Caco-2 (cell line): ENCODE measurements at regions not wholly inside any gene's neighbourhood (a gene's known extent, or its start where the extent isn't known, plus 50 kb on each side); places are given as distances from the start of the nearest gene placed in this dataset.

Source experiments
- BruUV-seq: library from RNA; stranded (reverse); fragments of 400-500 nt; replicated peaks from 2 replicates; lab custom pipeline; 2021; lab: Mats Ljungman, UMichigan
- CTCF ChIA-PET: fragments of 300-600 bp; sonication (Branson Sonifier 250); formaldehyde crosslinking; loops from one replicate; lab custom pipeline; 2022; ENCODE audit warnings: antibody characterized with exemption; lab: Charles Lee
- POLR2A ChIA-PET: fragments of 300-600 bp; sonication (Branson Sonifier 250); formaldehyde crosslinking; loops from one replicate; lab custom pipeline; 2022; ENCODE audit warnings: antibody characterized with exemption; lab: Charles Lee
- DNase-seq, 2 experiments: peaks; one replicate each; pipeline versions ENCODE4 v3.0.0 to v3.0.0-alpha.2; 2020 to 2022
- H3K27me3 ChIP-seq: replicated peaks from 2 replicates; pipeline ENCODE4 v1.6.0; 2011; ENCODE audit warnings: low read length; ENCODE audit not compliant: control insufficient read depth, insufficient read depth
- H3K36me3 ChIP-seq: 2 replicates; pipeline ENCODE4 v1.5.1; 2011; ENCODE audit warnings: low read length; ENCODE audit not compliant: control insufficient read depth, insufficient read depth
- H3K4me1 ChIP-seq: fragments of 250-450 bp; sonication (Bioruptor Pico); 2 replicates; pipeline ENCODE4 v1.5.1; 2020; ENCODE audit warnings: mild to moderate bottlenecking
- H3K4me3 ChIP-seq: 2 replicates; pipeline ENCODE4 v1.5.1; 2011; ENCODE audit warnings: low read depth, mild to moderate bottlenecking, control low read depth, low read length
- H3K9me3 ChIP-seq: fragments of 250-450 bp; sonication (Bioruptor Pico); 2 replicates; pipeline ENCODE4 v1.5.1; 2020; ENCODE audit warnings: mild to moderate bottlenecking, moderate library complexity
- H3K27ac Mint-ChIP-seq: one replicate; pipeline ENCODE4 v1.8.0; 2022; ENCODE audit warnings: mixed read lengths; ENCODE audit not compliant: unreplicated experiment
- H3K27me3 Mint-ChIP-seq: one replicate; pipeline ENCODE4 v1.8.0; 2022; ENCODE audit warnings: mixed read lengths; ENCODE audit not compliant: insufficient read depth, unreplicated experiment
- H3K36me3 Mint-ChIP-seq: one replicate; pipeline ENCODE4 v1.8.0; 2022; ENCODE audit warnings: mild to moderate bottlenecking, mixed read lengths; ENCODE audit not compliant: insufficient read depth, unreplicated experiment
- H3K4me1 Mint-ChIP-seq: one replicate; pipeline ENCODE4 v1.8.0; 2022; ENCODE audit warnings: low read depth, mixed read lengths; ENCODE audit not compliant: unreplicated experiment
- H3K4me3 Mint-ChIP-seq: one replicate; pipeline ENCODE4 v1.8.0; 2022; ENCODE audit warnings: mild to moderate bottlenecking, moderate library complexity, mixed read lengths; ENCODE audit not compliant: unreplicated experiment
- H3K9me3 Mint-ChIP-seq: one replicate; pipeline ENCODE4 v1.8.0; 2022; ENCODE audit warnings: mixed read lengths; ENCODE audit not compliant: unreplicated experiment
- intact Hi-C: fragments of 100-400 bp; cut with micrococcal nuclease; formaldehyde crosslinking; loops from one replicate; pipeline ENCODE4 v1.10.0; 2022; ENCODE audit not compliant: unreplicated experiment
- TF ChIP-seq, protein P1 (sequence below), 2 experiments: fragments of 200-600 bp in 1 of 2; IDR thresholded peaks; 1 replicate in 1 of 2; 2 replicates in 1 of 2; pipeline versions ENCODE4 v1.5.1 to v1.8.0; 2011 to 2022; ENCODE audit warnings: antibody characterized with exemption in 1 of 2, control low read depth in 1 of 2, inconsistent platforms in 1 of 2, low read depth in 1 of 2, low read length in 1 of 2, mild to moderate bottlenecking in 1 of 2, moderate library complexity in 1 of 2; ENCODE audit not compliant: insufficient read depth in 1 of 2, severe bottlenecking in 1 of 2, unreplicated experiment in 1 of 2

DNA sequence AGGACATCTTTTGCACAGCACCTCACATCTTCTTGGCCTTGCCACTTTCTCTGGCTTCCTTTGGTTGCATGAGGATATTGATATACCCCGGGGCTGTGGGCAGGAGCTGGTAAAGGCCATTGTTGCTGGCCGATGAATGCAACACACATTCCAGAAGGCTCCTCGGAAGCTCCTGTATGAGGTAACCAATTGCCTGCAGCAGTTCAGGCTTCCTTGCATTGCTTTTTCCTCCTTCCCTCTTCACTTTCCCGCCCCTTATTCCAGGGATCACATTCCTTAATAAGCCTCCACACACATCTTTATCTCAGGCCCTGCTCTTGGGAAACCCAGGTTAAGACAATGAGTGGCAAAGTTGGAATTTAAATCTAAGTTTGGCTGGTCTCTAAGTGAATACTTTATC lies 505.4 kb upstream of the CLINT1 start:
- H3K4me1 ChIP-seq, result peaks cover 14% of the 10 kb centered on the region
- H3K27me3 ChIP-seq, result no peaks in the 10 kb centered on the region
- no peaks in the 10 kb centered on the region for H3K36me3 ChIP-seq
- intact Hi-C loops, result no loop called here
- Mint-ChIP-seq H3K4me3 (no peak overlapping the region), H3K36me3 (no peaks in the 10 kb centered on the region), H3K27me3 (peaks cover 2% of the 10 kb centered on the region), H3K9me3 (no peaks in the 10 kb centered on the region), H3K27ac (no peak overlapping the region), H3K4me1 (peaks cover 6% of the 10 kb centered on the region)
- DNase-seq, result peak; percentile 48 to 68
- ChIA-PET POLR2A (no interaction called here), CTCF (interaction anchor here (0.6 kb wide), 1 partner anchor 1456 kb away, joined by 3 read pairs; no protein-coding TSS in a partner anchor)
- no peak overlapping the region for H3K4me3 ChIP-seq
- TF ChIP-seq, protein P1, sequence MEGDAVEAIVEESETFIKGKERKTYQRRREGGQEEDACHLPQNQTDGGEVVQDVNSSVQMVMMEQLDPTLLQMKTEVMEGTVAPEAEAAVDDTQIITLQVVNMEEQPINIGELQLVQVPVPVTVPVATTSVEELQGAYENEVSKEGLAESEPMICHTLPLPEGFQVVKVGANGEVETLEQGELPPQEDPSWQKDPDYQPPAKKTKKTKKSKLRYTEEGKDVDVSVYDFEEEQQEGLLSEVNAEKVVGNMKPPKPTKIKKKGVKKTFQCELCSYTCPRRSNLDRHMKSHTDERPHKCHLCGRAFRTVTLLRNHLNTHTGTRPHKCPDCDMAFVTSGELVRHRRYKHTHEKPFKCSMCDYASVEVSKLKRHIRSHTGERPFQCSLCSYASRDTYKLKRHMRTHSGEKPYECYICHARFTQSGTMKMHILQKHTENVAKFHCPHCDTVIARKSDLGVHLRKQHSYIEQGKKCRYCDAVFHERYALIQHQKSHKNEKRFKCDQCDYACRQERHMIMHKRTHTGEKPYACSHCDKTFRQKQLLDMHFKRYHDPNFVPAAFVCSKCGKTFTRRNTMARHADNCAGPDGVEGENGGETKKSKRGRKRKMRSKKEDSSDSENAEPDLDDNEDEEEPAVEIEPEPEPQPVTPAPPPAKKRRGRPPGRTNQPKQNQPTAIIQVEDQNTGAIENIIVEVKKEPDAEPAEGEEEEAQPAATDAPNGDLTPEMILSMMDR (IDR thresholded peaks at IDR 0.05; ENCODE audit: insufficient read depth in 1 of 2, low read depth in 1 of 2, low read length in 1 of 2, severe bottlenecking in 1 of 2, unreplicated experiment in 1 of 2), result no peak
- H3K9me3 ChIP-seq, result no peaks in the 10 kb centered on the region
- no TSS peak for BruUV-seq

DNA sequence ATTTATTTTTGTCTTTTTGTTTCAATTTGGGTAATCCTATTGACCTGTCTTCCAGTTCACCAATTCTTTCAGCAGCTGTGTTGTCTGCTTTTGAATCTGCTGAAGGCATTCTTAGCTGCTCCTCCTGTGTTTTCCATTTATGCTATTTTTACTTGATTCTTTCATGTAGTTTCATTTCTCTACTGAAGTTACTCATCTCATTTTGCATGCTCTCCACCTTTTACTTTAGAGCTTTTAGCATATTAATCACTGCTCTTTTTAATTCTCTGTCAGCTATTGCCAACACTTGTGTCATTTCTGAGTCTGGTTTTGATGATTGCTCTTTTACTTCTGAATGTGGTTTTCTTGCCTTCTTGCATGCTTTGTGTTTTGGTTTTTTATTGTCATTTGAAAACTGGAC lies 496.0 kb upstream of the CLINT1 start:
- Histone ChIP-seq H3K4me1 (no peaks in the 10 kb centered on the region), H3K9me3 (no peaks in the 10 kb centered on the region), H3K27me3 (no peaks in the 10 kb centered on the region), H3K4me3 (no peak overlapping the region), H3K36me3 (no peaks in the 10 kb centered on the region)
- no peak for DNase-seq
- CTCF ChIA-PET, result no interaction called here
- Mint-ChIP-seq H3K27ac (no peak overlapping the region), H3K27me3 (peaks cover 15% of the 10 kb centered on the region), H3K4me3 (no peak overlapping the region), H3K36me3 (no peaks in the 10 kb centered on the region), H3K9me3 (no peaks in the 10 kb centered on the region), H3K4me1 (no peaks in the 10 kb centered on the region)
- BruUV-seq, result no TSS peak
- POLR2A ChIA-PET, result no interaction called here
- intact Hi-C loops, result no loop called here
- TF ChIP-seq, protein P1 (IDR thresholded peaks at IDR 0.05; ENCODE audit: insufficient read depth in 1 of 2, low read depth in 1 of 2, low read length in 1 of 2, severe bottlenecking in 1 of 2, unreplicated experiment in 1 of 2), result no peak

DNA sequence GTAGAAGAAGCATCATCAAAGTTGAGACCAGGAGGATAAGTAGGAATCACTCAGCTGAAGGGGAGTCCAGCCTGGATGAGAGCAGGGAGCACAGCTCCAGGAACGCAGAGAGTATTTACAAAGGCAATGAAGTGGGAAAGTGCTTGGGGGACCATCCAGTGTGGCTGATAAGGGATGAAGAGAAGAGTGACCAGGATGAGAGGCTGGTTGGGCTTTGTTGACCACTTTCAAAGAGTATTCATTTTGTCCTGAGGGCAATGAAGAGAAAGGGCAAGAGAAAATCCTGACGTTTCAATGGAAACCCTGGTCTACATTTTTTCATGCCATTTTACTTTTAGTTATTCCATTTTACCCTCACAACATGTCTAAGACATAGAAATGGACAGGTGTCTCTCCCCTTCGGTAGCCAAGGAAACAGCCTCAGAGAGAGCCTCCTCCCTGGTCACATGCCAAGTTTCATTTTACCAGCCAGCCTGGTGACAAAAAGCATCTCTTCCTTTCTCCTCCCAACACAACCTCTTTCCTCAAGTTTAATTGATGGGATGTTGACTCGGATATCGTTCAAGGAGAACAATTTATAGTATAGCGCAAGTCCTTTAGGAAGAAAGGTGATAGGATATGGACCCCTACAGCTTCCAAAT lies 492.7 kb upstream of the CLINT1 start:
- no TSS peak for BruUV-seq
- no peaks in the 10 kb centered on the region for H3K9me3 ChIP-seq
- intact Hi-C loops, result no loop called here
- no peak overlapping the region for H3K4me3 Mint-ChIP-seq
- DNase-seq, result no peak
- H3K36me3 ChIP-seq, result no peaks in the 10 kb centered on the region
- TF ChIP-seq, protein P1 (IDR thresholded peaks at IDR 0.05; ENCODE audit: insufficient read depth in 1 of 2, low read depth in 1 of 2, low read length in 1 of 2, severe bottlenecking in 1 of 2, unreplicated experiment in 1 of 2), result no peak
- no peak overlapping the region for H3K4me3 ChIP-seq
- no peaks in the 10 kb centered on the region for H3K9me3 Mint-ChIP-seq
- no peak overlapping the region for H3K27ac Mint-ChIP-seq
- no peaks in the 10 kb centered on the region for H3K4me1 ChIP-seq
- no peaks in the 10 kb centered on the region for H3K36me3 Mint-ChIP-seq
- H3K27me3 Mint-ChIP-seq, result peaks cover 20% of the 10 kb centered on the region
- ChIA-PET CTCF (no interaction called here), POLR2A (no interaction called here)
- no peaks in the 10 kb centered on the region for H3K4me1 Mint-ChIP-seq
- no peaks in the 10 kb centered on the region; the same call in 1 of the 2 replicates for H3K27me3 ChIP-seq
